GM18520 (cell line): ENCODE measurements at regions not wholly inside any gene's neighbourhood (a gene's known extent, or its start where the extent isn't known, plus 50 kb on each side); places are given as distances from the start of the nearest gene placed in this dataset.

Experiments
- ATAC-seq: cut with Tn5 transposase; IDR thresholded peaks from one replicate; pipeline ENCODE4 v1.9.1; 2021; ENCODE audit not compliant: unreplicated experiment

DNA sequence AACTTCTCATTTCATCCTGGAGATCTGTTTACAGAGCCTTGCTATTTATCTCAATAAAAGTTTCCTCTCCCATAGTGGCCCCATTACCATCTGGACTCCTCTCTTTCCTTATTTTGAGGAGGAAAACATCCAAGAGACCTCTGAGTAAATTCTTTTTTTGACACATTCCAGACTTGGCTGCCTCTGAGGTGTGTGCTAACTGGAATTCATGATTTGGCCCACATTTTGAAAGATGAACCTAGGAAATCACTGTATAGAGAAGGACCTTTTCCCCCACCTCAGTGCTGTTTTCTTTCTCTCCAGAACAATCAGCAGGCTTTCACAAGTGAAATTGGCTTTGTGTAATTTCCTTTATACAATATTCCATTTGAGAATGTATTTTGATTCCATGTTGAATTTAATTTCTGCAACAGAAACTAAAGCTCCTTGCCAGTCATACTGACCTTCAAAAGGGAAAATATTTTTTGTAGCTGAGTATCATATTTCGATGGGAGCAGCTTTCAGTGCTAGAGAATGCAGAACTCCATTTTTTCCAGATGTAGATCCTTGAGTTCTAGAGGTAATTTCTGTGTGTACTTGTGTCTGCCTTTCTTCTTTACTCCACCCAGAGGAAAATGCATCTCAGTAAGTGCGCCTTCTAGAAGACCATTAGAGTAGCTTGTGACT lies 244.9 kb upstream of the RGS6 start:
- ATAC-seq: no peak

DNA sequence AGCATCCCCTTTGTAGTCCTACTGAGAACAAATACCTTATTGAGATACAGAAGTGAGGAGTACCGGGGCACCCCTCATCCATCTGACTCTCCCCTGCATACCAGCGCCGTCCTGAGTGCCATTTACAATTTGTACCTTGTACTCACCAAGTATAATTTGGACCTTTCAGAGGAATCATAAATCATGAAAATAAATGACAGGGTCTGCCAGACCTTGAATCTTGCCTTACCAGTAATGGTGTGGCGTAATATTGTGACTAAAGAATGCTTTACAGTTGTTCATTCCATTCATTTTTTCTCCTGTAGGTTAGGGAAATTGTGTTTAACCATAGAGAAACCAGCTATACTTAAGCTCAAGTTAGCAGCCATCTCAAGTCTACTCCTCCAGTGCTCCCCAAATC lies 243.7 kb upstream of the RGS6 start:
- no peak for ATAC-seq

DNA sequence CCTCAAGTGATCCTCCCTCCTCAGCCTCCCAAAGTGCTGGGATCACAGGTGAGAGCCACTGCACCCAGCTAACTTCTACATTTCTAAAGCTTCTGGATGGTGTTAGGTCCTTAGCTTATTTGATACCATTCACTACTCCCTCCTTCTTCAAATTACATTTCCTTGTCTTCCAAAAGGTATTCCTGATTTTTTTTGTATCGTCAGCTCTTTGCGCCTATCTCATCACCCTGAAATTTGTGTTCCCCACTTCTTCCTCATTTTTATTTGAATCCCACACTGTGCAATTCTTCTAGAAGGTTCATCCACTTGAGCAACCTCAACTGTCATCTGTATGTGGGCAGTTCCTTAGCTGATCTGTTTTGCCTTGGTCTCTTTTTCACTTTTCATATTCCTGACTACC lies 241.8 kb upstream of the RGS6 start:
- no peak for ATAC-seq

DNA sequence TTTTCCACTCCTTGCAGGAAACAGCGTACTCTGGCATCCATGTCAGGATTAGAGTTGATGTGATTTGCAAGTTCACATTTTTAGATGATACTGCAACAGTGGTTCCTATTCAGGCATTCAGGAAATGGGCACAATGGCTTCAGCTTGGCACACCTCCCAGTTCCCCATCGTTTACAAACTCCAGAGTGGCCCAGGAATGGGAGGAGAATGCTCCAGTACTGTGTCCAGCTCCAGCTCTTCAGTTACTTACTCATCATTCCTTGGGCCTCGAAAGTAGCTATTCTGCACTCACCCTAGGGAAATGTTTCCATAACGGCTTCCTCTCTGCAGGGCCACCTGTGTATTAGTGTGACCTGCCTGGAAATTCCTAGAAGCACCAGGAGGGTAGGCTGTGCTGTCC lies 239.7 kb upstream of the RGS6 start:
- no peak for ATAC-seq

DNA sequence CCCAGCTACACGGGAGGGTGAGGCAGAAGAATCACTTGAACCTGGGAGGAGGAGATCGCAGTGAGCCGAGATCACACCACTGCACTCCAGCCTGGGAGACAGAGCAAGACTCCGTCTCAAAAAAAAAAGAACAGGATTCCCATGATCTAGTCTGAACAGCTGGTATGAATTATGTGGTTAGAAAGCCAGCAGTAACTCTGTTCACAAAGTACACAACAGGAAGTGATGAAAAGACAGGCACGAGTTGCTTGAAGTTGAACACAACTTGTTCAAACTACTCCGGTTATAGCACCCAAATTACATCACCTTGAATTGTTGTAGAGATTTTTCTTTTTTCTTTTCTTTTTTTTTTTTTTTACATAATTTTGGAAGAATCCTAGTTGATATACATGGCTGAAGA lies 238.8 kb upstream of the RGS6 start:
- ATAC-seq: no peak

DNA sequence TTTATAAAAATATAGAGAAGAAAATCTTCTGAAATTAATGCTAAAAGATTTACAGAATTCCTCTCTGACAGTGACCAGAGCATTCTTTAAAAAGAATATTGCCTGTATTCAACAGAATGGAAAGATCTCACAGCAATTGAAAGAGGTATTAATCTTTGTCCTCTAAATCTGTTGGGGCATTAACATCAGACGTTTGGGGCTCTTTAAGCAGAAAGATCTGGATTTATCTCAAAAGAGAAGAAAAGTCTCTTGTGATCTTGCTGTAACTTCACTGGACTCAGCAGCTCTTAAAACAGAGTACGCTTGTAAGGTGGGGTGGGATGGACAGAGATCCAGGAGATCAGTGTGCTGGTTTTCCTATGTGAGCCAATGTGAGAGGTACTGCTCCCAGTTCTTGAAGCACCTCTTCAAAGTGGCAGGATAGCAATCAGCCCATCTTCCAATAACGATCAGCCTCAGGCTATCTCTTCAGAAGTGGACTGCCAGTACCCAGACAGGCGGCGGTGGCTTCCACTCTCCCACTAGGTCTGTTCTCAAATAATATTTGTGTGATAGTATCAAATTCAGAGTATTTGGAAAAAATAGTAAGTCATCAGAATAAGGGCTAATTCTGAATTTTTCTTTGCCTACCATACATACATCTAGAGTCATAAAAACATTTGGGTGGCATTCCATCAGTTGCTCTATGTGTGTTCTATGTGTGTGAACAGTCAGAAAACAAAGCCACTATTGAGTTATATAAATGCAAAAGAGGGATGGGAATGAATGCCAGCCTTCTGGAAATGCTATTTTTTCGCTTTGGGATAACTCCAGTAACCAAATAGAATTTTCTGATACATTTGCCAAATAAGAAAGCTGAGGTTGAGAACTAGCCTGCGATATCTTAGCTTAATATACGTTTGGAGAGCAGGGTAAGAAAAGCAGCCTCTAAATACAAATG lies 237.4 kb upstream of the RGS6 start:
- no peak for ATAC-seq

DNA sequence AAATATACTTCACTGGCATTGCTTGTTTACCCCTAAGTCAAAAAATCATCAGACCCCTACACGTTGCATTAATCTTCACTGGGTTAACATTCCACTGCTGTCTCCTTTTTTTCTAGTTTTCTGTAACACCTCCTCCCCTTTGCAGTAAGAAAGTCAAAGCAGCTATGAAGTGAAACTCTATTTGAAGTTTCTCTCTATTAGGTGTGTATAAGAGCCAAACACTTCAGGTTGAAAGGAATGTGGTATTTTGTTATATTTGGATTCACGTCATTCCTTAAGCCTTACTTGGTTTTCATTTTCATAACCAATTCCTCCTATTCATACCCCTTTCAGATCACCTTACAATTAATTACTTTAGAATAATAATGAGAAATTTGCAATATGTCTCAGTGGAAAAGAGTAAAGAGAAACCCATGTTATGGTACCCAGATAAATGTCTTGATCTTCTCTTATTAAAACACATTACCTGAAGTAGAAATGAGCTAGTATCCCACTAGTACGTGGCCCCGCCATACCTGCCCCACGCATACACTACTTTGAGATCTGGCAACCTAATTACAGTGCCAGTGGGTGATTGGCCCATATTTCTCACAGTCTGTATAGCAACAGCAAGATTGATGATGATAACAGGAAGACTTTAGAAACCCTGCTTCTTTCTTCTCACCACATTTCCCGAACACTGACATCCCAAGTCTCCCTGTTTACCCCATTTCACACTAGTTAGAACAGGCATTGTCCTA lies 236.4 kb upstream of the RGS6 start:
- ATAC-seq: no peak

DNA sequence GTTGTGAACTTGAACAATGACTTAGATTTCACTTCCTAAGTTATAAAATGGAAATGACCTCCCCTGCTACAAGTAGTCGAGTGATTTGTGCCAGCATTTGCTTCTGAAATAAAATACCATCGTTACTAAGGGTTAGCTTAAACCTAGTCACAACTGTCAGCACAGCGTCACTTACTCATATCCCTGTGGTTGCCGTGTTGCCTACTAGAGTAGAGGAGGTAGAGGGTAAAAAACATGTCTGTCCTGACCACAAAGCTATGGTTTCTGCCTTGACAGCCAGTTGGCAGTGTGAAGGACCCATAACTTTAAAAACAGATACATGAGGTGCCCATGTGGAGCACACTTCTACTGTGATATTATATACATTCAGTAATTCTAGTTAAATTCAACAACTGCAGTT lies 234.2 kb upstream of the RGS6 start:
- no peak for ATAC-seq

DNA sequence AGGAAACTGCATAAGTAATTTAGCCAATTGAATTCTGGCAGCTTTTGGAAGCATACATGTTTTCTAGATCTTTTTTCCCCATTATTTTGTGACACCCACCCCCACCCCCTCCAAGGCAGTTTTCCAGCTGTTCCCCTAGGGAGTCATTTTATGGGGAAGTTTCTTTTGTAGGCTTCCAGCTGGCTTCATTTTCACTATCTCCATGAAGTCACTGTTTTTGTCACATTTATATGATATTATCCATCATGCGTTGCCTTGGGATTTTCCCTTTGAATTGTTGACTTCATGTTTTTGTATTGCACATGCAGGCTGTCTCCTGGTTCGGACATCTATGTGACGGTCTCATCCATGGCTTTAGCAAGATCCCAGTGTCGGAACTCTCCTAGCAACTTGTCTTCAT lies 233.6 kb upstream of the RGS6 start:
- no peak for ATAC-seq

DNA sequence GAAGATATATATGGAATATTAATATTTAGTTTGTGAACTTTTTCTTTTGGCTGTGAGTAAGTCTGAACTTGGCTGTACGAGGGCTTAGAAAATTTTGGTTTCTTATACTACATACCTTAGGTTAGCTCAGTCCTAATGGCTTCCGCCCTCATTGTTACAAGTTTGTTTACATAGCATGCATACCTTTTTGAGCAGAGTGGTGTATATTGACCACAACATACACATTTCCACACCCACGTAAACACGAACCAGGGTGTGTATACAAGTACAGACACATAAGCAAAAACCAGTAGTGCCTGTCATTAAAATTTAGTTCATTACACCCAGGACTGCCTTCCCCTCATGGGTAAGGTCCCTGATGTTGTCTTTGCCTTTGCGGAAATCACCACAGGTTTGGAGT lies 230.2 kb upstream of the RGS6 start:
- no peak for ATAC-seq

DNA sequence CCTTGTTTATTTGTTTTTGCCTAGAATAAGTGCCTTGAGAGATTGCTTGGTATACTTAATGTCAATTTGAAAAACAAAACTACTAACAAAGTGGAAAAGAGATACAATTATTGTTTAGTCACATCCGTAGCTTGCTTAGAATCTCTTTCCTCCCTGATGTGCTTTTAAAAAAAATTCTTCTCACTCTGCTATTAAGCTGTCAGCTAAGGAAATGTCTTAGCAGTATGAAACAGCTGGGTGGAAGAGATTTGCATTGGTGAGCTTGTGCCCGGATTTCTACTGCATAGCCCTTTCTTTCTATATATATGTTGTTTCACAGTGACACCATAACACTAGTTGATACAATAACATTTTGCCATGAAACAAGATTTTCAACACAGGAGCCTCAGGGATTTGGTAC lies 229.4 kb upstream of the RGS6 start:
- ATAC-seq: no peak

DNA sequence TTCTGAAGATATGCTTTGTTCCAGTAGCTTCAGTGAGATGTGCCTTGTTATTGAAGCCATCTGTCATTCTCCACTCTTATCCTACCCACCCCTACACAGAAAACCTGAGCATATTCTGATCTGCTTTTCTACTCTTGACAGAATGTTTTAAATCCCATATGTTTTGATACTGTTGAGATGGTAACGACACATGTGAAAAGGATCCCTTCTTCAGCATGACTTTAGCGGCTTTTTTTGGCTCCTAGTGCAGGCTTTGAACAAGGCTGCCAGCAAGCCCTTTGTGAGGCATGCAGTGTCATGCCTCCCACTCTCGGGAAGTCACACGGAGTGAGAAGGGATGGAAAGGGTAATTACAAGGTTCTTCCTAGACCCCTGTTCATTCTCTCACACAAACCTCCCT lies 228.8 kb upstream of the RGS6 start:
- no peak for ATAC-seq

DNA sequence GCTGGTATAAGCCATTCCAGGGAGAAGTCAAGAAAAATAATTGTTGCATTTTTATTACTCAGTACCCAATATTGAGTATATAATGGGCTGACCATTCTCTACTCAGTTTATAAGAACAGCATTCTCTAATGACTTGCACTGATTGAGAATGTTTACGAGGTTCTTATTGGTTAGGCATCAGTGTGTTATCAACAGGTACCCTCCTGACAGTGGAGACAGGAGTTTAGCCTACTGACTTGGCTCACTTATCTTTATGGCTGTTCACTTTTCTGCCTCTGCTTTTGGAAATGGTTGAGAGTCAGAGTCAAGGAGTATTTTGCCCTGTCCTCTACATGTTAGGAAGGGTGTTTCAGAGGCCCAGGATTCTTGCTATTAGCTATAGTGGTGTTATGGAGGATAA lies 228.0 kb upstream of the RGS6 start:
- ATAC-seq: no peak

DNA sequence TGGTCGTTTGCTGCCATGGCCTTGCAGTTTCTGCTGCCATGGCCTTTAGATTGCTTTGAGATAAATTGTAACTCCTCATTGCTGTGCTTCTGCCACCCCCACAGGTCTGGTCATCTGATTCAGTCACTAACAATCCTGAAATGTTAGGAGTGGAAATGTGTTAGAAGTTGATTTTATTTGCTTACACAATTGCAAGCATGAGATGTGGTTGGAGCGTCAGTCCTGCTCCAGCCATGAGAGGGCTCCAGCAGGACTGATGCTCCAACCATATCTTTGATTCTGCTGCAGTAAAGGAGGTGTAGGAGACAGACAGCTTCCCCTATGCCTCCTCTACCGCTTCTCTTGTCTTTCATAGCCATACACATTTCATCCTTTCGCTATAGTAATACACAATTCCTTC lies 226.8 kb upstream of the RGS6 start:
- ATAC-seq: no peak

DNA sequence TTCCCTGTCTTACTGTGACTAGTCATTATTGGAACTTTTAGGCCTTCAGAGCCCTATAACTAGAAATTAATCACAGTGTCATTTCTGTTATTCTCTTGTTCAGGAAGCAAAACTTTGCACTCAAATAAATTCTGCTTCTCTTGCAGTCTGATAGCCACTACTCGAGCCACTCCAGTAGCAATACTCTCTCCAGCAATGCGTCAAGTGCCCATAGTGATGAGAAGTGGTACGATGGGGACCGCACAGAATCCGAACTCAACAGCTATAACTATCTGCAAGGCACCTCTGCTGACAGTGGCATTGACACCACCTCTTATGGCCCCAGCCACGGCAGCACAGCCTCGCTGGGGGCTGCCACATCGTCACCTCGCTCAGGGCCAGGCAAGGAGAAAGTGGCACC lies 223.2 kb upstream of the RGS6 start:
- no peak for ATAC-seq

DNA sequence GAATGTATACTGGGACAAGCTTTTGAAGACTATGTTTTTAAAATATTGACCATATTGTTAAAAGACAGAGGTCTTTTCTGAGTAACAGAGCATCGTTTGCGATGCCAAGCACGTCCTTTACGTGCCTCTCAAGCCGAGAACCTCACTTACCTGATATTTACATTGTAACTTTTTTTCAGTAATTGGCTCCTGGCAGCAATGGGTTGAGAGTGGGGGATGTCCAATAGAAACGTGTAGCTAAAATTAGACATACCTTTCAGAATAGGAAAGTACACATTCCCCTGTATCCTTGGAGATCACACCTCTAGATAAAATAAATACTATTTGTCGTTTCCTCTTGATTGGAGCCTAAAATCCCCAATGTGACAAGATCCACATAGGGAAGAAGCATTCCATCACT lies 222.2 kb upstream of the RGS6 start:
- no peak for ATAC-seq

DNA sequence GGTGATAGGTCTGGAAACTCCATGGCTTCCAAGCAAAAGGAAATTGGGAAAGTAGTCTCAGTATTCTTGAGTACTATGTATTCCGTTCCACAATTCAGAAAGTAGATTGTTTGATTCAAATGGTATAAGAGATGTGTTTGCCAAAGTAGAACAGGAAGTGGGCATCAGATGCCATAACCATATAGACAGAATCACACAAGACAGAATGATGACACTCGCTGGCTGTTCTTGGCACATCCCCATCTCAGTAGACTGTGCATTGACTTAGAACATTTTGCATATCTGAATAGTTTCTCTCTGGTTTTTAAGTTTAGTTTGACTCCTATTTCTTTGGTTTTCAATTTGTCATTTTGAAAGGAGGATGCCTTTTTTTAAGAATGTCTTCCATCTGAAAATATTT lies 221.1 kb upstream of the RGS6 start:
- ATAC-seq: no peak

DNA sequence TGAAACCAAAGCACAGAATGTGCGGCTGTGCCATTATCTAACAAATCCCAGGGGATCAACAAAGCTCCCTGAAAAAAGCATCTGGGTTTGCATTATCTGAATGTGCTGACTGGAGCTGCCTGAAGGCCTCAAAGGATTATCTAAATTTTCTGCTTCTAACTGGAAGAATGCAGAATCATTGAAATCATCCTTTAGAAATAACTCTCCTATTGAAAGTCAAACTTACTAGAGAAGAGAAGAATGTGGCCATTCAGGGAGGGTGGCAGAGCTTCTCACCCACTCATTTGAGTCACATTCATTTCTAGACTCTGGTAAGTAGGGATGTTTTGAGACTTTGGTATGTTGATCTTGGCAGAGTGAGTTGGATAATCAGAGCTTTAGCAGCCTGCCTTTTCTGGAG lies 220.6 kb upstream of the RGS6 start:
- no peak for ATAC-seq

DNA sequence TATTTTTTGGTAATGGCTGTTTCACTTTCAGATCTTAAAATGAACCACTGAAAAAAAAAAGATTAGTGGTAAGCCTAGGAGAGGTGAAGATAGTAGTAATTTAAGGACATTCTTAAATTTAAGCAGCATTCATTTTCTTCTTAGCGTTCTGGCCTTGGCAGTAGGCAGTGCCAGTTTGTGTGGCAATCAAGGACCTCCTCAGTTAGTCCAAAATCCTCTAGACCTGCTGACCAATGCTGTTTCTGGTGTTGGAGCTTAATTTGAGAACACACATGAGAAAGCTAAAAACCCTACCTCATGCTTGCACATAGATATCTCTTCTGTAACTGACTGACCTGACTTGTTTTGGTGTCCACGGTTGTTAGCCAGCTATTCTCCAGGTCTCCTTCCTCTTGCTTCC lies 219.8 kb upstream of the RGS6 start:
- no peak for ATAC-seq

DNA sequence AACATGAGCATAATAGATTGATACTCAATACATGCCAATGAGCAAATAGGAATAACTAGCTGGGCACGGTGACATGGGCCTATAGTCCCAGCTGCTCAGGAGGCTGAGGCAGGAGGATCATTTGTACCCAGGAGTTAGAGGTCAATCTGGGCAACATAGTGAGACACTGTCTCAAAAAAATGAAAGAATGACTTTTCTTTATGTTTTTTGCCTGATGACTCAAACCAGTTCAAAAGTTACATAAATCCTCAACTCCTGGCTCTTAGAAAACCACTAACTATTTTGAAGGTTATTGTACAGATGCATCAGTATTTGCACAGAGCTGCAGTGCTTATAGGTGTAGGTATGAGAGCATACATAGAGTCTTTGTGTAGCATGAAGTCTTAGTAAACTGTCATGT lies 219.2 kb upstream of the RGS6 start:
- ATAC-seq: no peak

DNA sequence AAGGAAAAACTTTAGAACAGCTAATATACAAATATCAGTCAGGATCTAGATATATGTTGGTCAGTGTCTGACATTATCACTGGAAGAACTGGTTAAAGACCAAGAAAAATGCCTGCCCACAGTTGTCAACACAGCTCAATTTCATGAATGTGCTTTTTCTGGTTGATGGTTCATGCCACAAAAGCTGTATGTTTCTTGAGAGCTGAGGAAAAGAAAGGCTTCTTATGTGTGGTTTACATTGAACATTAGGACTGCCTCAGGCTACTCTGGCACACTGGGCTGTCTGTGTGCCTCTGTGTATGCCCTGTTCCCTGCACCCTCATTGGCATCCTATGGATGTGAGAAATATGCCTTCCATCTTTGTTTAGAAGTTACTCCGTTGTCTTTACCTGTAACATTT lies 218.8 kb upstream of the RGS6 start:
- ATAC-seq: no peak

DNA sequence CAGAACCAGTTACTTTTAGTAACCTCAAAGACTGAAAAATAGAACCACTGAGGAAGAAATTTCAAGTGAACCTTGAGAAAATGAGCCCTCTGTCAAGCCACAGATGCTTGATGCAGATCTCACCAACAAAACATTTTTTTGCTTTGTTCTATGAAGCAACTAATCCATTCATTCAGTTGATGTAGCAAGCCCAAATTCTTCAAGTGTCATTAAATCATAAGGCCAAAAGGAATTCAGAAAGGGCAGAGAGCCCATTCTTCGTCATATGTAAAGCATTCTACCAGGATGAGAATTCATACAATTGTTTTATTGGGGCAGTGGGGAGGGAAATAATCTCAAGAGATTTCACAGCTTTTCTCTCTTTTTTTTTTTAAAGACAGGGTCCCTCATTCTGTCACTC lies 218.0 kb upstream of the RGS6 start:
- no peak for ATAC-seq
